ENCODE measurements at regions not wholly inside any gene's neighbourhood (a gene's known extent, or its start where the extent isn't known, plus 50 kb on each side); places are given as distances from the start of the nearest gene placed in this dataset.
A peak's percentile ranks its signal among the peaks of the same experiment; 100 is the strongest.
"Not testable (repeated sequence)": the region's sequence is repeated elsewhere in the genome, so short reads cannot be mapped to it uniquely, and the experiment has no call there.

GRCh38 chr2:16763493-16763899, 97.9 kb upstream of the CYRIA start:
- CTCF ChIA-PET = no interaction called here
- Histone ChIP-seq H3K4me3 (ENCODE audit: low read depth, low read length) (no peak overlapping the region), H3K36me3 (ENCODE audit: control insufficient read depth, insufficient read depth, low read length) (no peaks in the 10 kb centered on the region), H3K27me3 (ENCODE audit: control insufficient read depth, insufficient read depth, low read length) (no peaks in the 10 kb centered on the region)
- no peak for TF ChIP-seq CTCF (IDR thresholded peaks at IDR 0.05; ENCODE audit: insufficient read depth, low read depth, low read length)
- POLR2A ChIA-PET = no interaction called here
- DNase-seq (ENCODE audit: low read depth) = no peak

DNA sequence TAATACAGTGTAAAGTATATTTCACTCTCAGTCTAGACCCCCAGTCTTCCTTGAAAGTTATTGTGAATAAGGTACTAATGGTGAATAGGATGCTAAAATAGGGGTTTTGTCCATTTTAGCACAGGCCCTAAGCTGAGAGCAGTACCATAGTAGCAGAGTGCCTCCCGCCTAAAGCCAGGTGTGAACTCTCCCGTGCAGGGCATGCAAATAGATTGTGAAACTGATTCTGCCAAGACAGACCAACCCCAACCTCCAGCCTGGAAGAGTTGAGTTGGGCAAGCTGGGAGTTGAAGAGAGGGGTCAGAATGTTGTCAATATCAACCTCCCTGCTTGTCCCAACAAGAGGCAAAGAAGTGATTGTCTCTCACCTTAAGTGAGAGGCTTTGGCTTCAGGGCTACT, 97.4 kb upstream of the CYRIA start:
- no peaks in the 10 kb centered on the region for H3K36me3 ChIP-seq (ENCODE audit: control insufficient read depth, insufficient read depth, low read length)
- DNase-seq (ENCODE audit: low read depth) = no peak
- CTCF ChIA-PET = no interaction called here
- POLR2A ChIA-PET = no interaction called here
- TF ChIP-seq CTCF (IDR thresholded peaks at IDR 0.05; ENCODE audit: insufficient read depth, low read depth, low read length) = no peak
- no peaks in the 10 kb centered on the region for H3K27me3 ChIP-seq (ENCODE audit: control insufficient read depth, insufficient read depth, low read length)
- H3K4me3 ChIP-seq (ENCODE audit: low read depth, low read length) = no peak overlapping the region

DNA sequence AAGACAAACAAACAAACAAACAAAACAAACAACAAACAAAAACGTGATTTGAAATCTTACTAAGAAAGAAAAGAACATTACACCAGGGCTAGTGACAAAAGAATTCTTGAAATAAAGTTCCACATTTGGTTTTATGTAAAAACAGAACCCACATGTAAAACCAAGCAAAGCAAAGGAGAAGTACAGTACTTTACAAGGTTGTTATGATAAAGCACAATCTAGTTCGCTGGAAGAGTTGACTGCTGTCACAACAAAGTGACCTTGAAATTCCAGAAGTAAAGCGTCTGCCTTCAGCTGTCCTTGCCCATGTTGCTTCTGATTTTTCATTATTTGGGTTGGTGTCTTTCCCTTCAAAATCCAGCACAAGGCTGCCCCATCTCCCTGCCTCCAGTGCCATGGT, 94.8 kb upstream of the CYRIA start:
- H3K27me3 ChIP-seq (ENCODE audit: control insufficient read depth, insufficient read depth, low read length) = no peaks in the 10 kb centered on the region
- TF ChIP-seq CTCF (IDR thresholded peaks at IDR 0.05; ENCODE audit: insufficient read depth, low read depth, low read length) = no peak
- POLR2A ChIA-PET = no interaction called here
- H3K4me3 ChIP-seq (ENCODE audit: low read depth, low read length) = no peak overlapping the region
- CTCF ChIA-PET = no interaction called here
- H3K36me3 ChIP-seq (ENCODE audit: control insufficient read depth, insufficient read depth, low read length) = no peaks in the 10 kb centered on the region
- no peak for DNase-seq (ENCODE audit: low read depth)

GRCh38 chr2:16756831-16757644, 91.4 kb upstream of the CYRIA start:
- Histone ChIP-seq H3K36me3 (ENCODE audit: control insufficient read depth, insufficient read depth, low read length) (no peaks in the 10 kb centered on the region), H3K4me3 (ENCODE audit: low read depth, low read length) (no peak overlapping the region), H3K27me3 (ENCODE audit: control insufficient read depth, insufficient read depth, low read length) (no peaks in the 10 kb centered on the region)
- DNase-seq (ENCODE audit: low read depth) = no peak
- POLR2A ChIA-PET = no interaction called here
- TF ChIP-seq CTCF (IDR thresholded peaks at IDR 0.05; ENCODE audit: insufficient read depth, low read depth, low read length) = peak; percentile 69
- CTCF ChIA-PET = interaction anchor here (0.5 to 2.0 kb wide), 14 partner anchors 9 to 1121 kb away, joined by 3 to 7 read pairs (median 4); no protein-coding TSS in a partner anchor

- no peak for DNase-seq (ENCODE audit: low read depth)
- Histone ChIP-seq H3K4me3 (ENCODE audit: low read depth, low read length) (no peak overlapping the region), H3K27me3 (ENCODE audit: control insufficient read depth, insufficient read depth, low read length) (no peaks in the 10 kb centered on the region), H3K36me3 (ENCODE audit: control insufficient read depth, insufficient read depth, low read length) (no peaks in the 10 kb centered on the region)
- TF ChIP-seq CTCF (IDR thresholded peaks at IDR 0.05; ENCODE audit: insufficient read depth, low read depth, low read length) = no peak
- ChIA-PET POLR2A (no interaction called here), CTCF (interaction anchor here (0.8 to 1.2 kb wide), 2 partner anchors 11 to 141 kb away, joined by 3 read pairs; no protein-coding TSS in a partner anchor)
Observed at GRCh38 chr2:16755442-16755841, 89.8 kb upstream of the CYRIA start.

GRCh38 chr2:16753025-16753424, 87.4 kb upstream of the CYRIA start:
- POLR2A ChIA-PET; H3K27me3 ChIP-seq (ENCODE audit: control insufficient read depth, insufficient read depth, low read length); DNase-seq (ENCODE audit: low read depth); CTCF ChIA-PET; H3K36me3 ChIP-seq (ENCODE audit: control insufficient read depth, insufficient read depth, low read length); H3K4me3 ChIP-seq (ENCODE audit: low read depth, low read length): not testable (repeated sequence)

GRCh38 chr2:16750925-16751214, 85.2 kb upstream of the CYRIA start:
- POLR2A ChIA-PET; DNase-seq (ENCODE audit: low read depth); CTCF ChIA-PET; H3K4me3 ChIP-seq (ENCODE audit: low read depth, low read length); H3K27me3 ChIP-seq (ENCODE audit: control insufficient read depth, insufficient read depth, low read length); H3K36me3 ChIP-seq (ENCODE audit: control insufficient read depth, insufficient read depth, low read length): not testable (repeated sequence)

Measured in BJ (cell line).